Nephron (organoid): ENCODE measurements at regions not wholly inside any gene's neighbourhood (a gene's known extent, or its start where the extent isn't known, plus 50 kb on each side); places are given as distances from the start of the nearest gene placed in this dataset.
"Not testable (repeated sequence)": the region's sequence is repeated elsewhere in the genome, so short reads cannot be mapped to it uniquely, and the experiment has no call there.

ENCODE experiments used
- H3K27ac Mint-ChIP-seq, 3 experiments: 2 replicates each; pipeline ENCODE4 v1.8.0; 2020; ENCODE audit warnings: mixed read lengths in 3 of 3, mild to moderate bottlenecking in 2 of 3, moderate library complexity in 1 of 3
- H3K27me3 Mint-ChIP-seq: 2 replicates; pipeline ENCODE4 v1.8.0; 2021; ENCODE audit warnings: low read depth, mild to moderate bottlenecking, moderate library complexity, mixed read lengths
- H3K36me3 Mint-ChIP-seq: 2 replicates; pipeline ENCODE4 v1.8.0; 2020; ENCODE audit warnings: low read depth, mixed read lengths
- H3K4me1 Mint-ChIP-seq: 2 replicates; pipeline ENCODE4 v1.8.0; 2020; ENCODE audit warnings: mixed read lengths
- H3K4me3 Mint-ChIP-seq, 3 experiments: 2 replicates each; pipeline ENCODE4 v1.8.0; 2020; ENCODE audit warnings: mild to moderate bottlenecking in 3 of 3, mixed read lengths in 3 of 3, moderate library complexity in 2 of 3
- H3K9me3 Mint-ChIP-seq: 2 replicates; pipeline ENCODE4 v1.8.0; 2020; ENCODE audit warnings: mixed read lengths
- TF ChIP-seq, protein P1 (sequence below), 3 experiments: fragments of 200-600 bp; sonication (generic); IDR thresholded peaks; one replicate each; pipeline ENCODE4 v1.5.0; 2021; ENCODE audit warnings: antibody characterized with exemption in 3 of 3; ENCODE audit not compliant: unreplicated experiment in 3 of 3

GRCh38 chr7:81053623-81054022 is 134.8 kb upstream of the SEMA3C start:
- Mint-ChIP-seq H3K27ac (no peak overlapping the region), H3K9me3 (peaks cover 31% of the 10 kb centered on the region), H3K27me3 (no peaks in the 10 kb centered on the region), H3K4me3 (no peak overlapping the region), H3K36me3 (peaks cover 3% of the 10 kb centered on the region), H3K4me1 (peaks cover 17% of the 10 kb centered on the region)
- TF ChIP-seq, protein P1, sequence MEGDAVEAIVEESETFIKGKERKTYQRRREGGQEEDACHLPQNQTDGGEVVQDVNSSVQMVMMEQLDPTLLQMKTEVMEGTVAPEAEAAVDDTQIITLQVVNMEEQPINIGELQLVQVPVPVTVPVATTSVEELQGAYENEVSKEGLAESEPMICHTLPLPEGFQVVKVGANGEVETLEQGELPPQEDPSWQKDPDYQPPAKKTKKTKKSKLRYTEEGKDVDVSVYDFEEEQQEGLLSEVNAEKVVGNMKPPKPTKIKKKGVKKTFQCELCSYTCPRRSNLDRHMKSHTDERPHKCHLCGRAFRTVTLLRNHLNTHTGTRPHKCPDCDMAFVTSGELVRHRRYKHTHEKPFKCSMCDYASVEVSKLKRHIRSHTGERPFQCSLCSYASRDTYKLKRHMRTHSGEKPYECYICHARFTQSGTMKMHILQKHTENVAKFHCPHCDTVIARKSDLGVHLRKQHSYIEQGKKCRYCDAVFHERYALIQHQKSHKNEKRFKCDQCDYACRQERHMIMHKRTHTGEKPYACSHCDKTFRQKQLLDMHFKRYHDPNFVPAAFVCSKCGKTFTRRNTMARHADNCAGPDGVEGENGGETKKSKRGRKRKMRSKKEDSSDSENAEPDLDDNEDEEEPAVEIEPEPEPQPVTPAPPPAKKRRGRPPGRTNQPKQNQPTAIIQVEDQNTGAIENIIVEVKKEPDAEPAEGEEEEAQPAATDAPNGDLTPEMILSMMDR (IDR thresholded peaks at IDR 0.05; ENCODE audit: unreplicated experiment in 3 of 3) = no peak

DNA sequence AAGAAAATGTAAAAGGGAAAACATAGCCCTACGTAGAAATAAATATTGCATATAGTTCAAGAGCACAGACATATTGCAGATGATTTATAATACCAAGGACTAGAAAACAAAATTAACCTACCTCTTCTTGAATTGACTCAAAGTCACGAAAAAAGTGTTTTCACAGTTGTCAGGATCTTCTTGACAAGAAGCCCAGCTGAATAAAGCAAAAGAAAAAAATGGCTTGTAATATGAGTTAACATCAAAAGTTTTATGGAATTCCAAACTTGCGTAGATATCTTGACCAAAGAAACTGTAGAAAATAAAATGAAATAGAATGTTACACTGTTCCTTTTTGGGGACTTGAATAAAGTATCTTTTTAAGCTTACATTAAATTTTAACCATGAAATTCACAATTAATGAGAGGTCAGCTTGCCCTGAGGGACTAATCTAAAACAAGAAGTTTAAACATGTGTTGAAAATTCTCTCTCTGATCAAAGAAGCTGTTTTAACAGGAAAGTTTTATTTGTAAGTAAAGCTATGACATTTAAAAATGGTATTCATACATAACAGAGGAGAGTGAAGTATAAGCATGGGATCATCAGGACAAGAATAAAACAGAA is 133.1 kb upstream of the SEMA3C start:
- Mint-ChIP-seq H3K4me3 (no peak overlapping the region), H3K27me3 (peaks cover 6% of the 10 kb centered on the region), H3K27ac (peak overlapping the region; percentile 62 to 69 (median 69)), H3K4me1 (peaks cover 20% of the 10 kb centered on the region), H3K36me3 (peaks cover 7% of the 10 kb centered on the region), H3K9me3 (peaks cover 38% of the 10 kb centered on the region)
- TF ChIP-seq, protein P1 (IDR thresholded peaks at IDR 0.05; ENCODE audit: unreplicated experiment in 3 of 3) = no peak

DNA sequence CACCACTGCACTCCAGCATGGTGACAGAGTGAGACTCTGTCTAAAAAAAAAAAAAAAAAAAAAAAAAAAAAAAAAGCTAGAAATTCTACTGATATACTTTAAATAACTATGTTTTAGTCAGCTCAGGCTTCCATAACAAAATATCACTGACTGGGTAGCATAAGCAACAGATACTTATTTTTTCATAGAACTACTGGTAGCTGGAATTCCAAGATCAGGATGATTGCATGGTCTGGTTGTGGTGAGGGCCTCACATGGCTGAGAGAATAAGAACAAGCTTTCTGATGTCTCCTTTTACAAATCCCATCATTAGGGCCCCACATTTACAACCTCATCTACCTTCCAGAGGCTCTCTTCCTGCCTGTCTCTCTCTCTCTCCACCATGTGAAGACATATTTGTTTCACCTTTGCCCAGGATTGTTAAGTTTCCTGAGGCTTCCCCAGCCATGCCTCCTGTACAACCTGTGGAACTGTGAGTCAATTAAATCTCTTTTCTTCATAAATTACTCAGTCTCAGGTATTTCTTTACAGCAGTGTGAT is 126.7 kb upstream of the SEMA3C start:
- H3K36me3 Mint-ChIP-seq = peaks cover 11% of the 10 kb centered on the region
- H3K4me3 Mint-ChIP-seq = no peak overlapping the region
- peaks cover 6% of the 10 kb centered on the region for H3K27me3 Mint-ChIP-seq
- peaks cover 54% of the 10 kb centered on the region for H3K9me3 Mint-ChIP-seq
- H3K4me1 Mint-ChIP-seq = peaks cover 5% of the 10 kb centered on the region
- TF ChIP-seq, protein P1 (IDR thresholded peaks at IDR 0.05; ENCODE audit: unreplicated experiment in 3 of 3) = no peak
- H3K27ac Mint-ChIP-seq = no peak overlapping the region

GRCh38 chr7:81042646-81043045 is 123.8 kb upstream of the SEMA3C start:
- not testable (repeated sequence) for H3K4me1 Mint-ChIP-seq, H3K4me3 Mint-ChIP-seq, H3K27ac Mint-ChIP-seq, H3K27me3 Mint-ChIP-seq
- H3K36me3 Mint-ChIP-seq = peaks cover 11% of the 10 kb centered on the region
- H3K9me3 Mint-ChIP-seq = peaks cover 39% of the 10 kb centered on the region

DNA sequence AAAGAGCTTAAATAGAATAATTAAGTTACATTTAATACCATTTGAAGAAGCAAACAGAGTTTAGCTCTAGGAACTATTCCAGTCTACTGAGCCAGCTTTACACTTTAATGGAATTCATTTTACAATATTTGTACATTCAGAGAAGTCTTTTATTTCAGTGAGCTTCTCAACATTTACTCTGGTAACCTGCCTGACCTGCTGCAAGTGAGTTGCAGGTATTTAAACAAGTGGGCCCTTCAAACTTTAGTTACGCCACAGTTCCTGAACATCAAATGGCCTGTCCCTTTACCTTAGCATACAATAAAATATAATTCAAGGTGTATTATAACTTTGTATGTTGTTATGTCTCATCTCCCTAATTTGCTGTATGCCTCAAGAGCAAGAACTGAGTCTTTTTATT is 121.6 kb upstream of the SEMA3C start:
- Mint-ChIP-seq H3K4me3 (no peak overlapping the region), H3K9me3 (peaks cover 23% of the 10 kb centered on the region), H3K4me1 (peaks cover 9% of the 10 kb centered on the region), H3K27ac (no peak overlapping the region), H3K27me3 (no peaks in the 10 kb centered on the region), H3K36me3 (peaks cover under 1% of the 10 kb centered on the region)
- TF ChIP-seq, protein P1 (IDR thresholded peaks at IDR 0.05; ENCODE audit: unreplicated experiment in 3 of 3) = no peak

- Mint-ChIP-seq H3K27ac (no peak overlapping the region), H3K4me1 (peaks cover 13% of the 10 kb centered on the region), H3K36me3 (no peaks in the 10 kb centered on the region), H3K27me3 (peaks cover 3% of the 10 kb centered on the region), H3K4me3 (no peak overlapping the region), H3K9me3 (peaks cover 11% of the 10 kb centered on the region)
- TF ChIP-seq, protein P1 (IDR thresholded peaks at IDR 0.05; ENCODE audit: unreplicated experiment in 3 of 3) = no peak
Measured at GRCh38 chr7:81036871-81037270, 118.0 kb upstream of the SEMA3C start.
